Ectodermal cell (in vitro differentiated cells): ENCODE measurements at regions not wholly inside any gene's neighbourhood (a gene's known extent, or its start where the extent isn't known, plus 50 kb on each side); places are given as distances from the start of the nearest gene placed in this dataset.
"Not testable (repeated sequence)": the region's sequence is repeated elsewhere in the genome, so short reads cannot be mapped to it uniquely, and the experiment has no call there.

Experiments used
- H3K27ac ChIP-seq: 2 replicates; pipeline ENCODE4 v1.7.0; 2013; ENCODE audit warnings: mild to moderate bottlenecking, low read depth, low read length; ENCODE audit not compliant: insufficient read depth, poor library complexity, severe bottlenecking
- H3K27me3 ChIP-seq: 2 replicates; pipeline ENCODE4 v1.7.0; 2013; ENCODE audit warnings: mild to moderate bottlenecking, low read length; ENCODE audit not compliant: insufficient read depth, control insufficient read depth, poor library complexity, severe bottlenecking
- H3K36me3 ChIP-seq: one replicate; pipeline ENCODE4 v1.7.0; 2013; ENCODE audit warnings: low read length; ENCODE audit not compliant: control insufficient read depth, insufficient read depth
- H3K4me1 ChIP-seq: one replicate; pipeline ENCODE4 v1.7.0; 2013; ENCODE audit warnings: low read length; ENCODE audit not compliant: control insufficient read depth, insufficient read depth
- H3K4me3 ChIP-seq: 2 replicates; pipeline ENCODE4 v1.7.0; 2013; ENCODE audit warnings: low read depth, low read length, control low read depth; ENCODE audit not compliant: insufficient read depth
- H3K9me3 ChIP-seq: 2 replicates; pipeline ENCODE4 v1.7.0; 2013; ENCODE audit warnings: mild to moderate bottlenecking, low read length, moderate library complexity; ENCODE audit not compliant: control insufficient read depth
- whole genome bisulfite sequencing, 2 experiments: methylation state at CpG; one replicate each; pipeline ENCODE4 v1.1.7; 2013; ENCODE audit warnings: missing lambda C conversion rate in 2 of 2; 5-methylcytosine and 5-hydroxymethylcytosine counted together

GRCh38 chrX:82721891-82722290 lies 786.2 kb upstream of the POU3F4 start:
- Histone ChIP-seq H3K27me3 (no peaks in the 10 kb centered on the region), H3K9me3 (no peaks in the 10 kb centered on the region), H3K4me1 (no peaks in the 10 kb centered on the region), H3K4me3 (no peak overlapping the region), H3K27ac (no peak overlapping the region), H3K36me3 (no peaks in the 10 kb centered on the region)
- no CpG with 5 or more reads among the region's 1 CpG for WGBS, 2 experiments

DNA sequence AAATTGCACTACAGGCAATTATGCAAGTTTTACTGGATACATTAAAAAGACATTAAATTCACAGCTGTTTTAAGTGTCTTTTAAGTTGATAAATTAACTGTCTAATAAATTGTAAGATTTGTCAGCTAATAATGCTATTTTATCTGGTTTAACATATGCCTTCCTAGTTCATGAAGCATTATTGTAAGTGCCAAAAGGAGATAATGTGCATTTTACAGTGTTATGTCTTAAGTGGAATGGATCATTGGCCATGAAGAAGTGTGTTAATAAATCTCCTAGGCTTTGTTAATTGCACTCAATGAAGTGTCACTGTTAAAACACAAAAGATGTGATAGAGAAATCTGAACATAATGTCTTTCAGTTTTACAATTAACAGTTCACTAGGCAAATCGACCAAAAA lies 784.3 kb upstream of the POU3F4 start:
- H3K27ac ChIP-seq, result no peak overlapping the region
- H3K4me3 ChIP-seq, result no peak overlapping the region
- H3K9me3 ChIP-seq, result no peaks in the 10 kb centered on the region
- no peaks in the 10 kb centered on the region for H3K27me3 ChIP-seq
- no peaks in the 10 kb centered on the region for H3K4me1 ChIP-seq
- WGBS, 2 experiments, result 86 to 100% methylated on average over 1 of the region's 1 CpG
- no peaks in the 10 kb centered on the region for H3K36me3 ChIP-seq

GRCh38 chrX:82727436-82727835 lies 780.7 kb upstream of the POU3F4 start:
- not testable (repeated sequence) for H3K4me3 ChIP-seq, H3K9me3 ChIP-seq, H3K4me1 ChIP-seq, H3K36me3 ChIP-seq, H3K27ac ChIP-seq, H3K27me3 ChIP-seq
- WGBS, 2 experiments, result no CpG with 5 or more reads among the region's 6 CpGs

- no peaks in the 10 kb centered on the region for H3K4me1 ChIP-seq
- no peak overlapping the region for H3K27ac ChIP-seq
- no peak overlapping the region for H3K4me3 ChIP-seq
- 88 to 100% methylated on average over 1 of the region's 1 CpG for WGBS, 2 experiments
- no peaks in the 10 kb centered on the region for H3K36me3 ChIP-seq
- no peaks in the 10 kb centered on the region for H3K27me3 ChIP-seq
- H3K9me3 ChIP-seq, result no peaks in the 10 kb centered on the region
Measured at GRCh38 chrX:82732861-82733260, 775.2 kb upstream of the POU3F4 start.

DNA sequence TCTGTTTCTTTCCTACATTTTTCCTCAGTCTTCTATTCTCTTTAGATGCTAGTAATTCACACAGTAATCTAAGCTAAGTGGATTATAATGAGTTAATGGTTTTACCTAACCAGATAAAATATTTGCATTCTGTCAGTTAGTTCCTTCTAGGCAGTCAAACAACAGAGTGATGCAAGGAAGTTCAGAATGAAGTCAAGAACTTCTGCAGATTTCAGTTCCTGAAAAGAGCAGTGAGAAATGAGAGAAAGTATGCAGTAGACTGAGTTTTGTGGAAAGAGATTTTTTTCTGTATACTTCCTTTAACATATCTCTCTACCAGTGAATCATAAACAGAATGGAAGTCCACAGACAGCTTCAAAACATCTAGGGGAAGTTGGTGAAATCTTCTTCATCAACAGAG lies 774.0 kb upstream of the POU3F4 start:
- H3K36me3 ChIP-seq, result no peaks in the 10 kb centered on the region
- no peak overlapping the region for H3K27ac ChIP-seq
- no peak overlapping the region for H3K4me3 ChIP-seq
- H3K27me3 ChIP-seq, result no peaks in the 10 kb centered on the region
- no peaks in the 10 kb centered on the region for H3K9me3 ChIP-seq
- no peaks in the 10 kb centered on the region for H3K4me1 ChIP-seq

- not testable (repeated sequence) for H3K27me3 ChIP-seq, H3K4me1 ChIP-seq, H3K36me3 ChIP-seq, H3K9me3 ChIP-seq, H3K27ac ChIP-seq, H3K4me3 ChIP-seq
- 97% methylated on average over 15 to 16 of the region's 20 CpGs for WGBS, 2 experiments
Measured at GRCh38 chrX:82738313-82738712, 769.8 kb upstream of the POU3F4 start.

DNA sequence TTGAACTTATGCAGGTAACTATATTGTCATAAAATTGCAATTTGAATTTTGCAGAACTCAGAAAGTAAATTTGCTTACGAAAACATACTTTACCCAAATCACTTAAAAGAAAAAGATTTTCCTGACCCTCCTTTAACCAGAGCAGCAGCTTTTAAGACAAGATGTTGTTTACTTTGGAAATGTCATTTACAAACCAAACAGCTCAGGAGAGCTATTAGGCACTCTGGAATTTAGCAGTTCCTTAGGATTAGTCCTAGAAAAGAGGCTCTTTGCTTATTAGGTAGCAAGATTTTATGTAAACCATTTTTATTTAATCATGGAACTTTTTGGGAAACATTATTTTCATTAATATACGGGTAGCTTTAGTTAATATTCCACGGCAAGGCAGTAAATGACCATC lies 765.7 kb upstream of the POU3F4 start:
- no peak overlapping the region for H3K27ac ChIP-seq
- no peak overlapping the region for H3K4me3 ChIP-seq
- H3K27me3 ChIP-seq, result no peaks in the 10 kb centered on the region
- 57 to 100% methylated on average over 1 of the region's 3 CpGs for WGBS, 2 experiments
- H3K9me3 ChIP-seq, result no peaks in the 10 kb centered on the region
- H3K4me1 ChIP-seq, result no peaks in the 10 kb centered on the region
- H3K36me3 ChIP-seq, result no peaks in the 10 kb centered on the region

GRCh38 chrX:82745725-82746124 lies 762.4 kb upstream of the POU3F4 start:
- not testable (repeated sequence) for H3K4me1 ChIP-seq, H3K27me3 ChIP-seq, H3K4me3 ChIP-seq, H3K27ac ChIP-seq, H3K36me3 ChIP-seq, H3K9me3 ChIP-seq
- WGBS, 2 experiments, result 90 to 92% methylated on average over 4 of the region's 5 CpGs

GRCh38 chrX:82748906-82749505 lies 759.1 kb upstream of the POU3F4 start:
- WGBS, 2 experiments, result 64% methylated on average over 2 of the region's 2 CpGs
- no peaks in the 10 kb centered on the region for H3K9me3 ChIP-seq
- H3K27ac ChIP-seq, result no peak overlapping the region
- no peak overlapping the region for H3K4me3 ChIP-seq
- no peaks in the 10 kb centered on the region for H3K4me1 ChIP-seq
- no peaks in the 10 kb centered on the region for H3K36me3 ChIP-seq
- no peaks in the 10 kb centered on the region for H3K27me3 ChIP-seq

- Histone ChIP-seq H3K9me3 (no peaks in the 10 kb centered on the region), H3K27ac (no peak overlapping the region), H3K27me3 (no peaks in the 10 kb centered on the region), H3K4me3 (no peak overlapping the region), H3K4me1 (no peaks in the 10 kb centered on the region), H3K36me3 (no peaks in the 10 kb centered on the region)
- WGBS, 2 experiments, result 94 to 96% methylated on average over 6 of the region's 6 CpGs
Measured at GRCh38 chrX:82756272-82756671, 751.8 kb upstream of the POU3F4 start.

GRCh38 chrX:82757614-82758013 lies 750.5 kb upstream of the POU3F4 start:
- Histone ChIP-seq H3K4me1 (no peaks in the 10 kb centered on the region), H3K27ac (no peak overlapping the region), H3K36me3 (no peaks in the 10 kb centered on the region), H3K27me3 (no peaks in the 10 kb centered on the region), H3K4me3 (no peak overlapping the region), H3K9me3 (no peaks in the 10 kb centered on the region)
- whole genome bisulfite sequencing, 2 experiments, result 100% methylated on average over 2 of the region's 3 CpGs
